ENCODE measurements at regions not wholly inside any gene's neighbourhood (a gene's known extent, or its start where the extent isn't known, plus 50 kb on each side); places are given as distances from the start of the nearest gene placed in this dataset.
"Not testable (repeated sequence)": the region's sequence is repeated elsewhere in the genome, so short reads cannot be mapped to it uniquely, and the experiment has no call there.

DNA sequence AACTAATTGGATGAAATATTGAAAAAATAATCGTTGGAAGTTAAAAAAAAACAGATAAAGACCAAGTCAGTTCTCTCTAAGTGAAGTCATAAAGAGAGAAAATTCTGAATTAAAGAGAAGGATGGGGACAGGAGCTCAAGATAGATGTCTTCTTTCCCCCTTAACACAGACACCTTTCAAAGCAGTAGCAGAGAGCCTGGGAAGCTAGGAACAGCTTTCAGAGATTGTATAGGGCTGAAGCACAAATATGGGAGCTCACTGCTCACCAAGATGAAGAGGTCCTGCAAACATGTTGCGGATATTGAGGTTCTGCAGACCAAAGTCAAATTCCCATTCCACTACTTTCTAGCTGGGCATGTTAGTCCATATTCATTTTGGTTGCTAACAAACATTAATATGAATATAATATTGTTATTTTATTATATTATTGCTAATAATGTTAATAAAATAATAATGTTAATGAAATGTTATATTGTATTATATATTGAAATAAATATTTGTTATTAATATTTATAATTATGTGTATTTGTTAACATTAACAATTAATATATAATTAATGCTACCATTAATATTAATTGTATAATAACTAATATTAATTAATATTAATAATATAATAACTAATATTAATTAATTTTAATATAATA lies 319.1 kb downstream of the OXSM start:
- DNase-seq (ENCODE audit: low read depth in 3 of 3, low spot score in 2 of 3): no peak

DNA sequence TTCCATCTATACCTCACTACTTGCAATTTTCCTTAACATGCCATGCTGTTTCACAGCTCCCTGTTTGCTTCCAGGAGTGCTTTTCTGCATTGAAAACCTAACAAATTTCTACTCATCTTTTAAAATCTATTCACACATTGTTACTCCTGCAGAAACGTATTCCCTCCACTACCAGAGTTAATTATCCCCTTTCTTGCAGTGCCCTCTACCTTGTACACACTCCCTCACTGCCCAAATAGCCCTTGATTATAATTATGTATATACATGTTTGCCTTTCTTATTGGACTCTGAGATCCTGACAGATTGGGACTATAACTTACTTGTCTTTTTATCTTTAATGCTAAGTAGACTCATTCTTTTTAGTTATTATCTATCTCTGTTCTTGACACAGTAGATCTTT lies 325.0 kb downstream of the OXSM start:
- DNase-seq (ENCODE audit: low read depth in 3 of 3, low spot score in 2 of 3): no peak

DNA sequence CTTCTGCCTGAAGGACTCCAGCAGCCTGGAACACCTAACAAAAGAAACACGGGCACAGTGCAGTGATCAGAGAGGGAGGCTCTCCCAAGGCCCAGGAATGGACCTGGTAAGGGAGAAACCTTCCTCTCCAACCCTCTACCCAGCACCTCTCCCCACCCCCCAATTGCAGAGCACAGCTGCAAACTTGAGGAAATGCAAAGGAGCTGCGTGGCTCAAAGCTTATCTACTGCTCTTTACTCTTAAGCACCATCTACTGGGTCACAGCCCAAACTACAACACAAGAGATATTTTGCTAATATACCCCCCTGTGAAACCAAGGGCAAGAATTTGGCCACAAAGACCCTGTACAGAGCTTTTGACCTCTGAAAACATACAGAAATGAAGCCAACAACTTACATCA lies 328.3 kb downstream of the OXSM start:
- no peak for DNase-seq (ENCODE audit: low read depth in 3 of 3, low spot score in 2 of 3)

DNA sequence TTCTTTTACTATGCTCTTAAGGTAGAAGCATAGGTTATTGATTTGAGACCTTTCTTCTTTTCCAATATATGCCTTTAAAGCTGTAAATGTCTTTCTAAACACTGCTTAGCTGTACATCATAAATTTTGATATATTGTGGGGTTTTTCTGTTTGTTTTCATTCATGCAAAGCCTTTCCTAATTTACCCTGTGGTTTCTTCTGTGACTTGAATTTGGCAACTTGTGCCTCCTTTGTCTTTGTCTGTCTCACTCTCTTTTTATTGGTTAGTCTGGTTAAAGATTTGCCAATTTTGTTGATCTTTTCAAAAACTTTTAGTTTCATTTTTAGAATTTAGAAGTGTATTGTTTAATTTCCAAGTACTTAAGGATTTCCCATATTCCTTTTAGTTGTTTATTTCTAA lies 343.1 kb downstream of the OXSM start:
- DNase-seq (ENCODE audit: low read depth in 3 of 3, low spot score in 2 of 3): no peak

DNA sequence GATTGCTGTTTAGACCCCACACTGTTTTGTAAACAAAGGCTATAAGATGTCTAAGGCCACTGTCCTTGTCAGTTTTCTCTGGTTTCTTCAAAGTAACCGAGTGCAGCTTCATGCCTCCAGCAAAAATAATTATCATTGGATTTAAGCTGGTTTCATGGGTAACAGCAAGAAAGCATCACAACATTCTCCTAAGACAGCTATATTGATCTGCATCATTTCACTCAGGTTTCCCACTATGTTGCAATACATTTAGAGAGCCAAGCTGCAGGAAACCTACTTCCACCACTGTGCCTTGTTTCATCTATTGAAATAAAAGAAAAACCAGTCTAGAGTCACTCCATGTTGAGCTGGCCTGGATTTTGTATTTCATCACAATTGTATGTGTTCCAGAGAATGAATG lies 351.4 kb downstream of the OXSM start:
- DNase-seq (ENCODE audit: low read depth in 3 of 3, low spot score in 2 of 3): no peak

DNA sequence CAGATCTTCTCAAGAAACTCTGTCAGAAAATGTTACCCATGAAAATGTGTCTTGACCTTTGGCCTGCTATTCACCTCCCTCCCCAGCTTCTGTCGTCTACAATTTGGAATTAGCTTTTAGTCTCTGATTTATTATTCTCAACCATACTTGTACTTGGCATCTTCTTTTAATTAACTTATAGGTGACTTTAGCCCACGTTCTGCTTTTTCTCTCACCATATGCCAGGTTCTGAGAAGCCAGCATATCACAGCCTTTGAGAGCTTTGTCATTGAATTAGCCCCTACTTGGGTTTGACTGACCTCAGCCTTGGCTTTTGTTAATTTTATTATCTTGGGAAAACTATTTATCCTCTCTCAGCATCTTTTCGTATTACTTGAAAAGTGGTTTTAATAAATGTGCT lies 355.9 kb downstream of the OXSM start:
- no peak for DNase-seq (ENCODE audit: low read depth in 3 of 3, low spot score in 2 of 3)

DNA sequence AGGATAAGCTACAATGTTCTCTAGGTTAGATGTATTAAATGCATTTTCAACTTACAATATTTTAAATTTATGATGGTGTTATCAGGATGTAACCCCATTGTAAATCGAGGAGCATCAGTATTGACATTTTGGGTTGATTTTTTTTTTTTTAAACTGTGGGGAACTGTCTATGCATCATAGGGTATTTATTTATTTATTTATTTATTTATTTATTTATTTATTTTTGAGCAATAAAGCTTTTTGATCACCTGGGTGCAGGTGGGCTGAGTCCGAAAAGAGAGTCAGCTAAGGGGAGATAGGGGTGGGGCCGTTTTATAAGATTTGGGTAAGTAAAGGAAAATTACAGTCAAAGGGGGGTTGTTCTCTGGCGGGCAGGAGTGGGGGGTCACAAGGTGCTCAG lies 367.5 kb downstream of the OXSM start:
- DNase-seq (ENCODE audit: low read depth in 3 of 3, low spot score in 2 of 3): not testable (repeated sequence)

DNA sequence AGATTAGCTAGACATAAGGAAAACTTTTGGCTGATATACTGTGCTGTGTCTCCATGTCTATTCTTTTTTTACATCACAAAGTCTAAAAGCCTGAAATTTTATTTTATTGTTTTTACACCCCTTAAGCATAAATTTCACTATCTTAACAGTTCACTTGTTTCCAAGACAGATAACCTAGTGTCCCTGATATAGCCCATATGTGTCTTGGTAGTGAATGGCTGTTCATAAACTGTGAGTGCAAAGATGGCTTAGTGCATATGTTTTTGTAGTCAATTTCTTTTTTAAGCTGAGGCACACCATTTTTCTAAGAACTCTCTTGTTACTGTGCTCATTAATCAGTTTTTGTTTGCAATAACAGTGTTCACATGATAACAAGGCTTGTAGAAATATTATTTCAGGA lies 381.1 kb downstream of the OXSM start:
- peak in 2 of 3 donors; percentile 15 to 24 for DNase-seq (ENCODE audit: low read depth in 3 of 3, low spot score in 2 of 3)

DNA sequence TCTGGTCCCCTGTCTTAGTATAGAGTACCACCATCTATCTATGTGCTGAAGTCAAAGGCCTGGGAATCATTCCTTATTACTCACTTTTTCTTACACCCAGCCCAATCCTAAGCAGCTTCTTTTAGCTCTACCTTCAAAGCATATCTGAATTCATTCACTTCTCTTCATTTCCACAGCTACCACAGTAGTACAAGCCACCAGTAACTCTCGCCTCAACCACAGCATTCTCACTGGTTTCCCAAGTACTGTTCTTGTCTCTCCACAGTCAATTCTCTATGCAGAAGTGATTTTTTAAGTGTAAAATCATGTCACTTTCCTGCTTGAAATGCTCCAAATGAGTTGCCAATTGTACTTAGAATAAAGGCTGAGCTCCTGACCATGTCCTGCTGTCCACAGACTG lies 401.7 kb downstream of the OXSM start:
- no peak for DNase-seq (ENCODE audit: low read depth in 3 of 3, low spot score in 2 of 3)

DNA sequence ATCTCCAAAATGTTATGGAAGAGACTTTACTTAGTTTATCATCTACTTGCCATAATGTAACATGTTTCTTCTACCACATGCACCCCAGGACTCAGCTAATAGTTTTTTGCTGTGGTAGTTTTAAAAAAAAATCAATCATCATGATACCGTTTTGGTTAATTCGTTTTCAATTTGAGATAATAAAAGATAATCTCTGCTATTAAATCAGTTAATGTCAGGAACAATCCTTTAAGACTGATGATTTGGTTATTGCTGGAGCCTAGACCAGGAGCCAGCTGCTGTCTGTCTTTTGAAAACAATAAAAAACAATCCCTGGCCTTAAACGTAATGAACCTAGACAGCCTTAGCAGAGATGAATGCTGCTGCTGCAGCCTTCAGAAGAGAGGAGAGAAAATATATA lies 403.7 kb downstream of the OXSM start:
- DNase-seq (ENCODE audit: low read depth in 3 of 3, low spot score in 2 of 3): no peak

DNA sequence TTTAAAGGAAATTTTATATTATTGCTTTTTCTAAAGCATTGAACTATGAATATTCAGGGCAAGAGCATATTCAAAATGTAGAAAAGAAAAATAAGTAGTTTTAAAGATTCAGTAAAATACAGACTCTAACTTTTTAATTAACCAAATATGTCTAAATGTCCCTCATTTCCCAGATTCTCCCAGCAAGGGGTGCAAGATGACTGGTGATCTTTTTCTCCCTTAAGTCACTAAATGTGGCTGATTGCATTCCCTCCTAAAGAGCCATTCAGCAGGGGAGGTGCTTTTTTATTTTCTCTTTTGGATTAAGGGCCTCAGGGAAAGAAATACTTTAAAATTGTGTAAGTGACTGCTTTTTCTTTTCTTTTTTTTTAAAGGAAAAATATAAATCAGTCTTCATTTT lies 406.9 kb downstream of the OXSM start:
- no peak for DNase-seq (ENCODE audit: low read depth in 3 of 3, low spot score in 2 of 3)

DNA sequence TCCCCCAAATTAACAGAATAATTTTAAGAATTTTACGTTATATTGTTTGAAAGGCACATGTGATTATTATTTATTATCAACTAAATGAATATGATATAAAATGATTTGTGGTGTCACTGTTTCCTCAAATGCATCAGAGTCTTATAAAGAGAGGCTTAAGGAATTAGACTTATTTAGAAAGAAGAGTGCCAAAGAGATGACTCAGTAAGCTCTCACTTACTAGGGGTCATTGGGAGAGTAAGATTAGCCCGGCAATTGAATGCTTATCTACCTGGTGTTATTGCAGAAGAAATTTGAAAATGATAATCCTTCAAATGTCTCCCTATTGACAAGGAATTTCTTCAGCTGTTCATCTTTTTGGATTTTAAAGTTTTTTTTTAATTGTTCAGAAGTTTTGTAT lies 408.7 kb downstream of the OXSM start:
- no peak for DNase-seq (ENCODE audit: low read depth in 3 of 3, low spot score in 2 of 3)

DNA sequence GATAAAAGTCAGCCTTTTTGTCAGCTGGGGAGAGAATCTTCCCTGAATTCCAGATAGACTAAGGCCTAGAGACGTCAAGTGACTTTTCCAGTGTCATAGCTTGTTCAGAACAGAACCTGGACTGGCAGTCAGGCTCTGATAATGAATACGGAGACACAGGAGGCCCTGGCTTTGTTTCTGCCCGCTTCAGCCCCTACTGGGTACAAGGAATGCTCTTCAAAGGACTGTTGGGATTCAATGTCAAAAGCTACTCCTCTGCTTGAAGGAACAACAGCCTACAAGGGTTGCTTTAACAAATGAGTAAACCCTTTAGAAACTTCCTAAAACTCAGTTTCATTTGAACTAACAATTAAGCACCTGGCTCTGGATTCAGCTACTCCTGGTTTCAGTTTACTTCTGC lies 412.3 kb downstream of the OXSM start:
- no peak for DNase-seq (ENCODE audit: low read depth in 3 of 3, low spot score in 2 of 3)

DNA sequence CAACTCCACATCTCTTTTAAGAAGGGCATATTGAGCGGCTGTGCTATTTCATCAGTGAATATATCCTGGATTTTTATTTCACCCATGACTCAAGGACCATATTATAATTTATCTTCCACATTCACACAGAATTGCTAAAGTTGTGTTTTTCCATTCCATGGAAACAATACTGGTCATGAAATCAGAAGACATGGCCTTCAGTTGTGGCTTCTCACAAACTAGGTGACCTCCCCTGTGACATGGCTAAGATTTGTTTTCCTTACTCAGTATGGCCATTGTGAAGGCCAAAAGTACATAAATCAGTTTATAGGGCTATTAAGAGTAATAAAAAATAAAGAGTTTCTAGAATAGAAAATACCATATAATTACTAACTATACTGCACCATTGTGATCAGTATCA lies 415.6 kb downstream of the OXSM start:
- DNase-seq (ENCODE audit: low read depth in 3 of 3, low spot score in 2 of 3): no peak

DNA sequence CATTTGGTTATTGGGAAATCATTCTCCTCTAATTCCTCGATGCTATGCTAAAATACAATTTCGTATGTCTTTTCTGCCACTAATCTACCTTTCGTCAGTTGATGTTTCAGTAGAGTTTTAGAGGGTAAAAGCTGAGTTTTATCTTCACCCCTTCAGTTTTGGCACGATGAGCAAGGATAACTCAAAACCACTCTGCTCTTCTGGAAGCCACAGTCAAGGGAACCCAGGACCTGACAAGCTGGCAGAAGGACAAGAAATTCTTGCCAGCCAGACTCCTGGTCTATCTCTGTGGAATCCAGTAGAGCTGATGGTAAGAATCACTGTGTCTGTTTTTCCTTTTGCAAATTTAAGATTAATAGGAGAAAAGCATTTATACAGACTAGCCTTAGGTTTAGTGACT lies 414.4 kb upstream of the LRRC3B start:
- DNase-seq (ENCODE audit: low read depth in 3 of 3, low spot score in 2 of 3): no peak

DNA sequence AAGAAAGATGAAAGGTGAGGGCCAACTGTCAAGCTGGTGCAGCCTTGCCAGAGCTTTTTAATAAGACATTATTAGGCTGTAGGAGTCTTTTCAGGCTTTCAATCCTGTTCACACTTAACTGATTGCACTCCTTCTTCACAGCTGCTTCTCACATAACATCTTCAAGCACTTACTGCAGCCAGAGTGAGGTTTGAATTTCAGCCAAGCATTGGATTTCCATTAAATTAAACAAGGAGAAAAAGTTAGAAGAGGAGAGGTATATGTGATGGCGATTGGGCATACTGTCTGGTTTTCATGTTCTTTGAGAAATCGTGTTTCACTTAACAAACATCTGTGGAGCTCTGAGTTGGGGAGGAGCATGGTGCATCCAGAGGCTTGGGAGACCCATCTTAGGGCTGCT lies 392.8 kb upstream of the LRRC3B start:
- DNase-seq (ENCODE audit: low read depth in 3 of 3, low spot score in 2 of 3): no peak

DNA sequence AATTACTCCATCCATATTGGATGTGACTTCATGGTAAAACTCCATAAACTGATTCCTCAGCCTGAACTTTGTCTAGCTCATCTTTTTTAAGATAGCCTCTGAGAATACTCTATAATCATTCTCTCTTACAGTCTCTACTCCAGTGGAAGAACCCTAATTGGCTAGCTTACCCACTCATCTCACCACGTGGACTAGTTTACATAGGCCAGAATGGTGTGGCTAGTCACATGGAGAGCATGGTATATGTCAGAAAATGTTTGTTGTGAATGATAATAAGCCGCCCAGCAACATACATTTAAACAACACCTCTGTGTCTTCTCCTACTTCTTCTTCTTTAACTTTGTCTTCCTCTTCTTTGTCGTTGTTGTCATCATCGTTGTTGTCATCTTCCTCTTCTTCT lies 389.2 kb upstream of the LRRC3B start:
- DNase-seq (ENCODE audit: low read depth in 3 of 3, low spot score in 2 of 3): no peak

DNA sequence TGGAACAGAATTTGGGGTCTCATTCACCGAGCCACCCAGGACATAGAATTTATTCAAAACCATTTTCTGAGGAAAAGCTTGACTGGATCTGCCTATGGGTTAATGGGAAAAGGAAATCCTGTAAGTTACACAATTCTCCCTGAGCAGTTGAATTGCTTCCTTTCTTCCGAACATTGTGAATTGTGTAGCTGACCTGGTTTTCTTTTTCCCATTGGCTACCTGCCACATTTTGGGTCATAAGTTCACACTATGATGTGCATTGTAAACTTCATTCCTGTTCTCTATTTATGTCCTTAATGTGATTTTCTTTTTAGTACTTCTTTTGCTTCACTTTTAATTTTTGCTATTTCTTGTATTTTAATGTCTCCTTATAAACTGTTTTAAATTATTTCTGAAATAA lies 386.0 kb upstream of the LRRC3B start:
- peak in 1 of 3 donors; percentile 15 for DNase-seq (ENCODE audit: low read depth in 3 of 3, low spot score in 2 of 3)

DNA sequence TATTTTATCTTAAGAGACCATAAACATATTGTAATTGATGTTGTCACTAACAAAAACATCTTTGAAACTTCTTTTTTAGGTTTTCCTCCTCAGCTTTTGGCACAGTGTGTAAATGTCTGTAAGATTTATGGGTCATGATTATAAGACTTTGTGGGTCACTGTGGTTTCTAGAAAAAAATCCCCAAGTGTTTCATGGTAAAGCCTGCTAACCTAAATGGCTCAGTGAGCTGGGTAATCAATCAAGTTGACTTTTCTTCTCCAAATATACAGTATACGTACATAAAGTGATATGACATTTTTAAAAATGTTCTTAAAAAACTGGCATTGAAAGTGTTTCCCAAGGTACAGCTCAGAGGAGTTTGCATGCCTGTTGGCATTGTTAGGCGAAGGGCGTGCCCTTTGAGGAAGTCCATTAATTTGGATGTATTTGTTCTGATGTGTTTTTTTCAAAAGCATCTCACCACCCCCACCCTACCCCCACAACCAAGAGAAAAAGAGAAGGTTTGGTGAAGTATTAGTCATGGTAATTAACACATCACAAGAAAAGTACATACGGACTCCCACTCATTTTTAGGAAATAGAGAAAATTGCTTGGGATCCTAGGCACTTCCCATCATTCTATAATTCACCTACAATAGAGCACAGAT lies 385.4 kb upstream of the LRRC3B start:
- peak in 1 of 3 donors; percentile 15 for DNase-seq (ENCODE audit: low read depth in 3 of 3, low spot score in 2 of 3)

DNA sequence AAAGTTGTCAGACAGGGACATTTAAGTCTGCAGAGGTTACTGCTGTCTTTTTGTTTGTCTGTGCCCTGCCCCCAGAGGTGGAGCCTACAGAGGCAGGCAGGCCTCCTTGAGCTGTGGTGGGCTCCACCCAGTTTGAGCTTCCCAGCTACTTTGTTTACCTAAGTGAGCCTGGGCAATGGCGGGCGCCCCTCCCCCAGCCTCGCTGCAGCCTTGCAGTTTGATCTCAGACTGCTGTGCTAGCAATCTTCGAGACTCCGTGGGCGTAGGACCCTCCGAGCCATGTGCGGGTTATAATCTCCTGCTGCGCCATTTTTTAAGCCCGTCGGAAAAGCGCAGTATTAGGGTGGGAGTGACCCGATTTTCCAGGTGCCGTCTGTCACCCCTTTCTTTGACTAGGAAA lies 378.0 kb upstream of the LRRC3B start:
- DNase-seq (ENCODE audit: low read depth in 3 of 3, low spot score in 2 of 3): not testable (repeated sequence)

DNA sequence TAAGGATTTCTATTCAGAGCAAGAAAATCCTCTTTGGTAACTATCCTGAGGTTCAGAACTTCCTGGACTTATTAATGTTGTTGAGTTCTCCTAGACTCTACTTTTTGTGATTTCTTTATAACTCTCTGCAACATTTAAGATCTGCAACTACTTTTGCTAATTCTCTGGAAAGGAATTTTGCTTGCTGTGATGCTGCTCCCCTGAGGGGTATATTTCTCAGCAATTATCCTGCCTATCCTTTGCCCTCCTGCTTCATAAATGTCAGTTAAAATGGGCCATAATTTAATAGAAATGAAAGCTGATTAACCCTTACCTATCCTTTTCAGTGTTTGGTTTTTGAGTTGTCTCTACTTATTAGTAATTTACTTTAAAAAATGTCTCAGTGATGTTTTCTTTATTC lies 377.3 kb upstream of the LRRC3B start:
- DNase-seq (ENCODE audit: low read depth in 3 of 3, low spot score in 2 of 3): no peak

DNA sequence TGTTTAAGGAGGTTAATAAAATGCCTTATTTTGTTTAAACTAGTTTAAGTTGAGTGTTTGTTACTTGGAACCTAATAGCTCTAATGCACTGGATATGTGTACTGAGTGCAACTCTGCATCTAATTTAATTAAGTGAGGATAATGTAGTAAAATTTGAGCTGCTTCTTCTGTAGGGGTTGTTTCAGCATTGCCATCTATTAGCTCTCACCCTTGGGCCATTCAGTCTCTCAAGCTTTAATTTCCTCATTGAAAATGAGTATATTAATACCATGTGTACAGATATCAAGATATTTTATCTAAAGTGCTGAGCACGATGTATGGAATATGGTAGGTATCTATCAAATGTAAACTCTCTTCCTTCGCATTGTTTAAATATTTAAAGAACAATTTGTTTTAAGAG lies 375.7 kb upstream of the LRRC3B start:
- no peak for DNase-seq (ENCODE audit: low read depth in 3 of 3, low spot score in 2 of 3)

DNA sequence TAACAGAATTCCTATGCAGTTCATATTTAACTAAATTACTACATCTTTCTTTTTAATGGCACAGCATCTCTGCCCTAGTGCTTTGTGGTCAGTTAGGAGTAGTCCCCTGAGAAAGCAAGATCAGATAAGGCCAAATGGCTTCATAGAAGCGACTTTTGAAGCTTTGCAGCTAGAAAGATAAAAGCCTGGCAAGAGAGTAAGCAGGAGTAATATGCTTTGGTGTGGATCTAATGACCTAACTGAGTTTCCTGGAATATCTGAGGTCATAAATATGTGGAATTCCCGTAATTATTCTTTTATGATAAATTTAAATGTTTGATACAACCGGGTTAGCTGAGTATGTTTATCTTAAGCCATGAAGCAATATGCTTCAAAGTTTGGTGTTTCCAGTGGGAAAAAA lies 374.9 kb upstream of the LRRC3B start:
- DNase-seq (ENCODE audit: low read depth in 3 of 3, low spot score in 2 of 3): no peak
